Pancreas (tissue), 10 donors: ENCODE measurements at regions not wholly inside any gene's neighbourhood (a gene's known extent, or its start where the extent isn't known, plus 50 kb on each side); places are given as distances from the start of the nearest gene placed in this dataset.

Experiments
- ATAC-seq, 4 donors: fragments of 200-7000 bp; cut with Tn5 transposase; one replicate each; pipeline versions ENCODE4 v1.8.0 to v1.9.1; 2020; ENCODE audit warnings: mild to moderate bottlenecking in 4 of 4, moderate library complexity in 4 of 4
- DNase-seq, 6 donors: peaks; one replicate each; pipeline ENCODE4 v3.0.0-alpha.2; 2020
- FAIRE-seq: peaks from 2 replicates; lab custom pipeline; 2012; peaks lifted over from hg19 to GRCh38; lab: Jason Lieb, UNC
- H3K27ac ChIP-seq, 4 donors: fragments of 200-600 bp; sonication (generic); 1 replicate in 3 of 4; 2 replicates in 1 of 4; pipeline versions ENCODE4 v1.5.0 to v1.8.0; 2020
- H3K27me3 ChIP-seq, 4 donors: fragments of 200-600 bp; one replicate each; pipeline ENCODE4 v1.8.0; 2021
- H3K36me3 ChIP-seq, 3 donors: fragments of 200-600 bp; sonication (generic) in 1 of 3; one replicate each; pipeline versions ENCODE4 v1.5.0 to v1.8.0; 2020 to 2021
- H3K4me1 ChIP-seq, 3 donors: fragments of 200-600 bp; one replicate each; pipeline ENCODE4 v1.8.0; 2021
- H3K4me3 ChIP-seq, 4 donors: fragments of 200-600 bp; sonication (generic) in 2 of 4; one replicate each; pipeline versions ENCODE4 v1.5.0 to v1.8.0; 2020 to 2021
- H3K9me3 ChIP-seq, 4 donors: fragments of 200-600 bp; one replicate each; pipeline ENCODE4 v1.8.0; 2021
- CTCF ChIP-seq, 4 donors: fragments of 200-600 bp; sonication (generic) in 3 of 4; IDR thresholded peaks; one replicate each; pipeline versions ENCODE4 v1.5.0 to v1.8.0; 2021; ENCODE audit warnings: antibody characterized with exemption in 4 of 4
- WGBS, 2 donors: extraction: QIAGEN DNeasy Blood & Tissue Kit; methylation state at CpG; one replicate each; pipeline ENCODE4 v1.1.7; 2013; 5-methylcytosine and 5-hydroxymethylcytosine counted together
- intact Hi-C, 3 donors: fragments of 100-400 bp; cut with DNase I; formaldehyde crosslinking; loops; one replicate each; pipeline versions ENCODE4 v1.11.1 to v1.14.2; 2022
- donor health status: healthy with polysubstance abuse.
- donor health status: DM: no; HTN: no; CAD: no; lungs with moderate emphysema.
- donor health status: DM: no; HTN: no; CAD: no.
- donor health status: control.
- donor health status: control.
- donor health status: Bipolar disorder and iron deficiency.
- donor health status: DM: yes; HTN: yes; CAD: no.
- donor health status: DM: no; HTN: no; CAD: no.
- donor health status: DM: no; HTN: no; CAD: no.
- donor health status: DM: yes; HTN: yes; CAD: no.

GRCh38 chr10:21087476-21087875 lies 190.4 kb upstream of the NEBL start:
- no peak for DNase-seq
- Histone ChIP-seq H3K36me3 (no peaks in the 10 kb centered on the region), H3K4me3 (no peak overlapping the region), H3K4me1 (no peaks in the 10 kb centered on the region), H3K27ac (no peak overlapping the region), H3K9me3 (no peaks in the 10 kb centered on the region), H3K27me3 (no peaks in the 10 kb centered on the region)
- intact Hi-C loops, result loop anchor here in 1 of 3 donors (10.0 kb wide), 1 partner anchor 177 kb away; no protein-coding TSS in a partner anchor
- no peak for TF ChIP-seq CTCF (IDR thresholded peaks at IDR 0.05)
- WGBS, 2 donors, result 81 to 82% methylated on average over 4 of the region's 4 CpGs
- ATAC-seq, result no peak
- no peak for FAIRE-seq

GRCh38 chr10:21084700-21085099 lies 187.6 kb upstream of the NEBL start:
- Histone ChIP-seq H3K27me3 (no peaks in the 10 kb centered on the region), H3K4me3 (no peak overlapping the region)

GRCh38 chr10:21083861-21084260 lies 186.8 kb upstream of the NEBL start:
- intact Hi-C loops, result loop anchor here in 2 of 3 donors (5.0 to 10.0 kb wide), 2 partner anchors 181 to 183 kb away; no protein-coding TSS in a partner anchor
- Histone ChIP-seq H3K4me1 (no peaks in the 10 kb centered on the region), H3K27ac (no peak overlapping the region), H3K36me3 (no peaks in the 10 kb centered on the region), H3K27me3 (no peaks in the 10 kb centered on the region), H3K4me3 (no peak overlapping the region), H3K9me3 (no peaks in the 10 kb centered on the region)
- no peak for TF ChIP-seq CTCF (IDR thresholded peaks at IDR 0.05)
- WGBS, 2 donors, result 87 to 88% methylated on average over 3 of the region's 3 CpGs
- no peak for FAIRE-seq
- no peak for DNase-seq
- ATAC-seq, result no peak

More at GRCh38 chr10:21084700-21085099, 187.6 kb upstream of the NEBL start:
- intact Hi-C loops, result loop anchor here in 2 of 3 donors (5.0 to 10.0 kb wide), 2 partner anchors 180 to 183 kb away; no protein-coding TSS in a partner anchor
- no peaks in the 10 kb centered on the region for H3K36me3 ChIP-seq
- FAIRE-seq (no peak), ATAC-seq (no peak), DNase-seq (no peak)
- 94 to 95% methylated on average over 5 of the region's 5 CpGs for WGBS, 2 donors
- TF ChIP-seq CTCF (IDR thresholded peaks at IDR 0.05), result no peak
- H3K4me1 ChIP-seq, result no peaks in the 10 kb centered on the region
- no peaks in the 10 kb centered on the region for H3K9me3 ChIP-seq
- no peak overlapping the region for H3K27ac ChIP-seq

GRCh38 chr10:21082206-21082605 lies 185.1 kb upstream of the NEBL start:
- no peak for FAIRE-seq
- no peak for TF ChIP-seq CTCF (IDR thresholded peaks at IDR 0.05)
- H3K4me3 ChIP-seq, result no peak overlapping the region
- H3K36me3 ChIP-seq, result no peaks in the 10 kb centered on the region
- no peaks in the 10 kb centered on the region for H3K27me3 ChIP-seq
- no peak for ATAC-seq
- intact Hi-C loops, result loop anchor here in 2 of 3 donors (5.0 to 10.0 kb wide), 2 partner anchors 183 to 185 kb away; no protein-coding TSS in a partner anchor
- H3K9me3 ChIP-seq, result no peaks in the 10 kb centered on the region
- no peak overlapping the region for H3K27ac ChIP-seq
- DNase-seq, result no peak
- no peaks in the 10 kb centered on the region for H3K4me1 ChIP-seq

DNA sequence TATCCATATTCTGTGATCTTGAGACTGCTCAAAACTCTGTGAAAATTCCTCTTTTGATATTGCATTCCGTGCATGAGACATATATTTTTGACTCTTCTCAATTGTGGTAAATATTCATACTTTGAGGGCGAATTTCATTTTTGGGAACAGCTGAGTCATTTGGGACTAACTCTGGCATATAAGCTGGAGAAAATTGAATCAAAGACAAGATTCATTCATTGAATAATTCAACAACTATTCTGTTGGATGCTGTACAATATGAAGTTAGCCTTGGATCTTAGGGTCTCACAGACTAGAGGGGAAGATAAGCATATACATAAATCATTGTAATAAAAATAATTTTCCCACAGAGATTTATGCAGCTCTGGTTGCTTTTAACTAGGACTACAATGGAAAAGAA lies 183.2 kb upstream of the NEBL start:
- H3K36me3 ChIP-seq, result no peaks in the 10 kb centered on the region
- no peaks in the 10 kb centered on the region for H3K9me3 ChIP-seq
- no peak for FAIRE-seq
- H3K27ac ChIP-seq, result no peak overlapping the region
- H3K4me1 ChIP-seq, result no peaks in the 10 kb centered on the region
- H3K4me3 ChIP-seq, result no peak overlapping the region
- DNase-seq, result no peak
- no peak for TF ChIP-seq CTCF (IDR thresholded peaks at IDR 0.05)
- no peak for ATAC-seq
- intact Hi-C loops, result loop anchor here in 2 of 3 donors (5.0 to 10.0 kb wide), 2 partner anchors 185 to 187 kb away; no protein-coding TSS in a partner anchor
- 81% methylated on average over 2 of the region's 2 CpGs for WGBS, 2 donors
- H3K27me3 ChIP-seq, result no peaks in the 10 kb centered on the region
